OCI-LY7 (cell line): ENCODE measurements at regions not wholly inside any gene's neighbourhood (a gene's known extent, or its start where the extent isn't known, plus 50 kb on each side); places are given as distances from the start of the nearest gene placed in this dataset.
"Not testable (repeated sequence)": the region's sequence is repeated elsewhere in the genome, so short reads cannot be mapped to it uniquely, and the experiment has no call there.

Experiments used
- BruUV-seq: library from RNA; stranded (reverse); fragments of 400-500 nt; replicated peaks from 2 replicates; lab custom pipeline; 2021; lab: Mats Ljungman, UMichigan
- CTCF ChIA-PET: fragments of 300-600 bp; sonication (Branson Sonifier 250); formaldehyde crosslinking; loops from one replicate; lab custom pipeline; 2022; ENCODE audit warnings: antibody characterized with exemption; ENCODE audit not compliant: unreplicated experiment; lab: Charles Lee
- POLR2A ChIA-PET: fragments of 300-600 bp; sonication (Branson Sonifier 250); formaldehyde crosslinking; loops from one replicate; lab custom pipeline; 2022; ENCODE audit warnings: antibody characterized with exemption; lab: Charles Lee
- DNase-seq: peaks from one replicate; pipeline ENCODE4 v3.0.0-alpha.2; 2015; ENCODE audit warnings: low spot score
- H2AFZ ChIP-seq: fragments of 200-600 bp; sonication (generic), shearing (Covaris generic); 2 replicates; pipeline ENCODE4 v1.6.1; 2014; ENCODE audit warnings: mild to moderate bottlenecking, antibody characterized with exemption, low read length, moderate library complexity
- H3K27ac ChIP-seq: fragments of 200-600 bp; sonication (generic); 2 replicates; pipeline ENCODE4 v1.5.1; 2014; ENCODE audit warnings: mixed run types, low read depth, mild to moderate bottlenecking, moderate library complexity, low read length, inconsistent platforms; ENCODE audit not compliant: poor library complexity, severe bottlenecking
- H3K36me3 ChIP-seq: fragments of 200-600 bp; sonication (generic); 2 replicates; pipeline ENCODE4 v1.6.1; 2014; ENCODE audit warnings: mild to moderate bottlenecking, antibody characterized with exemption, low read length, moderate library complexity, mixed read lengths; ENCODE audit not compliant: insufficient read depth
- H3K4me1 ChIP-seq: fragments of 200-600 bp; sonication (generic); 2 replicates; pipeline ENCODE4 v1.5.1; 2014; ENCODE audit warnings: mild to moderate bottlenecking, low read length; ENCODE audit not compliant: insufficient read depth, poor library complexity, severe bottlenecking
- H3K4me2 ChIP-seq: fragments of 200-600 bp; sonication (generic); 2 replicates; pipeline ENCODE4 v1.6.1; 2014; ENCODE audit warnings: mild to moderate bottlenecking, low read length
- H3K4me3 ChIP-seq: fragments of 200-600 bp; sonication (generic); 2 replicates; pipeline ENCODE4 v1.5.1; 2014; ENCODE audit warnings: mild to moderate bottlenecking, low read depth, low read length; ENCODE audit not compliant: poor library complexity, severe bottlenecking
- H3K79me2 ChIP-seq: fragments of 200-600 bp; sonication (generic); 2 replicates; pipeline ENCODE4 v1.6.1; 2016; ENCODE audit warnings: low read depth, mild to moderate bottlenecking, low read length, moderate library complexity, mixed read lengths; ENCODE audit not compliant: insufficient read depth
- H3K9me2 ChIP-seq: fragments of 200-600 bp; sonication (generic); 2 replicates; pipeline ENCODE4 v1.6.1; 2016; ENCODE audit warnings: mild to moderate bottlenecking, low read length, mixed read lengths; ENCODE audit not compliant: insufficient read depth
- H3K9me3 ChIP-seq: fragments of 200-600 bp; sonication (generic); 2 replicates; pipeline ENCODE4 v1.6.1; 2014; ENCODE audit warnings: mild to moderate bottlenecking, mixed run types, low read length, mixed read lengths
- H4K20me1 ChIP-seq: fragments of 200-600 bp; sonication (generic); 2 replicates; pipeline ENCODE4 v1.6.1; 2014; ENCODE audit warnings: mild to moderate bottlenecking, antibody characterized with exemption, low read length, moderate library complexity, mixed read lengths; ENCODE audit not compliant: insufficient read depth
- EZH2phosphoT487 ChIP-seq: fragments of 200-600 bp; sonication (generic); IDR thresholded peaks from 2 replicates; pipeline ENCODE4 v1.6.1; 2018; ENCODE audit warnings: low read depth, borderline replicate concordance, mild to moderate bottlenecking, mixed run types, antibody characterized with exemption, low read length, moderate library complexity, mixed read lengths
- intact Hi-C: fragments of 100-400 bp; cut with micrococcal nuclease; formaldehyde crosslinking; loops from one replicate; pipeline ENCODE4 v1.10.0; 2022; ENCODE audit not compliant: unreplicated experiment
- TF ChIP-seq, protein P1 (sequence below): fragments of 200-600 bp; sonication (generic); conservative IDR thresholded peaks from 2 replicates; pipeline ENCODE4 v1.5.1; 2014; ENCODE audit warnings: mild to moderate bottlenecking, antibody characterized with exemption, low read length, moderate library complexity, mixed read lengths

DNA sequence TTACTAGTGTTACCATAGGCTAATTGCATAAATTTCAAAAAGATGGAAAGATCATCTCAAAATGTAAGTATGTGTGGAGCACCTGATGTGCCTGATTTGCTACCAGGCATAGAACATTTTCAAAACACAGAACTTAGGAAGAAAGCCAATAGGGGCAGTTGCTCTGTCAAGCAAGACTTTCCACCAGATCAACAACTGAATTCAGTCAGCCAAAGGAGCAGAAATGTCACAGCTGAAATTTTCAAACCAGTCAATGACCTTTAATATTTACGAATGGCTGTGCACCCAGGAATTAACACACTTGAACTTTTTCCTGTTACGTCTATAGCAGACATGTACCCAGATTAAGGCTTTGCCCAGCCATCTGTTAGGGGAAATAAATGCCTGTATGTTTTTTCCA is 452.8 kb upstream of the PTGER4 start:
- Histone ChIP-seq H3K79me2 (no peaks in the 10 kb centered on the region), H3K9me2 (no peaks in the 10 kb centered on the region), H3K4me1 (no peaks in the 10 kb centered on the region), H3K36me3 (no peaks in the 10 kb centered on the region), H3K4me3 (no peak overlapping the region), H3K27ac (no peak overlapping the region), H2AFZ (no peak overlapping the region), H3K4me2 (no peak overlapping the region), H4K20me1 (no peaks in the 10 kb centered on the region), H3K9me3 (no peaks in the 10 kb centered on the region)
- TF ChIP-seq, protein P1, sequence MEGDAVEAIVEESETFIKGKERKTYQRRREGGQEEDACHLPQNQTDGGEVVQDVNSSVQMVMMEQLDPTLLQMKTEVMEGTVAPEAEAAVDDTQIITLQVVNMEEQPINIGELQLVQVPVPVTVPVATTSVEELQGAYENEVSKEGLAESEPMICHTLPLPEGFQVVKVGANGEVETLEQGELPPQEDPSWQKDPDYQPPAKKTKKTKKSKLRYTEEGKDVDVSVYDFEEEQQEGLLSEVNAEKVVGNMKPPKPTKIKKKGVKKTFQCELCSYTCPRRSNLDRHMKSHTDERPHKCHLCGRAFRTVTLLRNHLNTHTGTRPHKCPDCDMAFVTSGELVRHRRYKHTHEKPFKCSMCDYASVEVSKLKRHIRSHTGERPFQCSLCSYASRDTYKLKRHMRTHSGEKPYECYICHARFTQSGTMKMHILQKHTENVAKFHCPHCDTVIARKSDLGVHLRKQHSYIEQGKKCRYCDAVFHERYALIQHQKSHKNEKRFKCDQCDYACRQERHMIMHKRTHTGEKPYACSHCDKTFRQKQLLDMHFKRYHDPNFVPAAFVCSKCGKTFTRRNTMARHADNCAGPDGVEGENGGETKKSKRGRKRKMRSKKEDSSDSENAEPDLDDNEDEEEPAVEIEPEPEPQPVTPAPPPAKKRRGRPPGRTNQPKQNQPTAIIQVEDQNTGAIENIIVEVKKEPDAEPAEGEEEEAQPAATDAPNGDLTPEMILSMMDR: no peak
- TF ChIP-seq EZH2phosphoT487: no peak
- POLR2A ChIA-PET: interaction anchor here (0.7 to 1.8 kb wide), 2 partner anchors 8 to 18 kb away, joined by 3 to 4 read pairs; no protein-coding TSS in a partner anchor
- intact Hi-C loops: no loop called here
- no TSS peak for BruUV-seq
- CTCF ChIA-PET: no interaction called here
- no peak for DNase-seq

DNA sequence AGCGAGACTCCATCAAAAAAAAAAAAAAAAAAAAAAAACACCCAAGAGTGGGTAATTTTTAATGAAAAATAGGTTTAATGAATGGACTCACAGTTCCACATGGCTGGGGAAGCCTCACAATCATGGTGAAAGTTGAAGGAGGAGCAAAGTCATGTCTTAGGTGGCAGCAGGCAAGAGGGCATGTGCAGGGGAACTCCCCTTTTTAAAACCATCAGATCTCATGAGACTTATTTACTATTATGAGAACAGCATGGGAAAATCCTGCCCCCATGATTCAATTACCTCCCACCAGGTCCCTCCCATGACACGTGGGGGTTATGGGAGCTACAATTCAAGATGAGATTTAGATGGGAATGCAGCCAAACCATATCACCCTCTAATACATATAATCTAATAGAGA is 454.6 kb upstream of the PTGER4 start:
- H3K9me2 ChIP-seq, H3K9me3 ChIP-seq, H3K36me3 ChIP-seq, BruUV-seq, H3K4me3 ChIP-seq, H3K4me2 ChIP-seq, H3K4me1 ChIP-seq, POLR2A ChIA-PET, H2AFZ ChIP-seq, intact Hi-C loops, CTCF ChIA-PET, H4K20me1 ChIP-seq, H3K79me2 ChIP-seq, H3K27ac ChIP-seq, DNase-seq: not testable (repeated sequence)

DNA sequence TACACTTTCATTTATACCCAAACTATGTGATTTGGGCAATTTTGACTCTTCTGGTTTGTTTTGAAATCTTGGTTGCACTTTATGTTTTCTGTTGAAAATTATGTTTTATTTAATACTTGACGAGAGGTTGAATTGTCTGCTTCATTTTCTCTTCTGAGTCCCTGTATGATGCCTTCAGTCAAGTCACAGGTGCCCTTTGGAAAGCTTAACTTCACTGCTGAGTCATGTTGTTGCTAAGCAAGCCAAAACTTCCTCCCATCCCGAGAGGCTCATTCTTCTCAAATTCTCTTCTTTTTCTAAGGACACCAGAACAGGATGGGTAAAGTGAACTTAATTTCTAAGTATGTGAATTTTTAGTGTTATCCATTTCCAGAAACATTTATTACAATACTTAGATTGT is 455.3 kb upstream of the PTGER4 start:
- H2AFZ ChIP-seq: no peak overlapping the region
- H3K9me3 ChIP-seq: no peaks in the 10 kb centered on the region
- intact Hi-C loops: no loop called here
- no peak overlapping the region for H3K4me2 ChIP-seq
- TF ChIP-seq, protein P1: no peak
- no peak for TF ChIP-seq EZH2phosphoT487
- no TSS peak for BruUV-seq
- no peak for DNase-seq
- H3K9me2 ChIP-seq: no peaks in the 10 kb centered on the region
- H3K36me3 ChIP-seq: no peaks in the 10 kb centered on the region
- H3K79me2 ChIP-seq: no peaks in the 10 kb centered on the region
- H3K4me1 ChIP-seq: no peaks in the 10 kb centered on the region
- ChIA-PET POLR2A (no interaction called here), CTCF (no interaction called here)
- H3K27ac ChIP-seq: no peak overlapping the region
- H3K4me3 ChIP-seq: no peak overlapping the region
- H4K20me1 ChIP-seq: no peaks in the 10 kb centered on the region
